ENCODE measurements at regions not wholly inside any gene's neighbourhood (a gene's known extent, or its start where the extent isn't known, plus 50 kb on each side); places are given as distances from the start of the nearest gene placed in this dataset.

- DNase-seq (ENCODE audit: low read depth in 4 of 4, low spot score in 1 of 4) = no peak
Measured at GRCh38 chr2:12199491-12200211, 453.2 kb downstream of the LPIN1 start.

- DNase-seq (ENCODE audit: low read depth in 4 of 4, low spot score in 1 of 4) = no peak
Measured at GRCh38 chr2:12201369-12201768, 454.9 kb downstream of the LPIN1 start.

GRCh38 chr2:12202313-12203075 lies 456.1 kb downstream of the LPIN1 start:
- no peak for DNase-seq (ENCODE audit: low read depth in 4 of 4, low spot score in 1 of 4)

- no peak for DNase-seq (ENCODE audit: low read depth in 4 of 4, low spot score in 1 of 4)
Measured at GRCh38 chr2:12203528-12203927, 457.1 kb downstream of the LPIN1 start.

- no peak for DNase-seq (ENCODE audit: low read depth in 4 of 4, low spot score in 1 of 4)
Measured at GRCh38 chr2:12205086-12205485, 458.7 kb downstream of the LPIN1 start.

- DNase-seq (ENCODE audit: low read depth in 4 of 4, low spot score in 1 of 4) = no peak
Measured at GRCh38 chr2:12207491-12207890, 461.1 kb downstream of the LPIN1 start.

GRCh38 chr2:12210016-12210933 lies 463.8 kb downstream of the LPIN1 start:
- DNase-seq (ENCODE audit: low read depth in 4 of 4, low spot score in 1 of 4) = no peak

GRCh38 chr2:12211326-12212175 lies 465.1 kb downstream of the LPIN1 start:
- no peak for DNase-seq (ENCODE audit: low read depth in 4 of 4, low spot score in 1 of 4)

GRCh38 chr2:12212841-12213597 lies 466.6 kb downstream of the LPIN1 start:
- no peak for DNase-seq (ENCODE audit: low read depth in 4 of 4, low spot score in 1 of 4)

GRCh38 chr2:12217175-12217574 lies 470.7 kb downstream of the LPIN1 start:
- DNase-seq (ENCODE audit: low read depth in 4 of 4, low spot score in 1 of 4) = no peak

- DNase-seq (ENCODE audit: low read depth in 4 of 4, low spot score in 1 of 4) = no peak
Measured at GRCh38 chr2:12219761-12220160, 473.3 kb downstream of the LPIN1 start.

GRCh38 chr2:12221584-12221983 lies 475.2 kb downstream of the LPIN1 start:
- no peak for DNase-seq (ENCODE audit: low read depth in 4 of 4, low spot score in 1 of 4)

GRCh38 chr2:12222554-12222953 lies 476.1 kb downstream of the LPIN1 start:
- no peak for DNase-seq (ENCODE audit: low read depth in 4 of 4, low spot score in 1 of 4)

- no peak for DNase-seq (ENCODE audit: low read depth in 4 of 4, low spot score in 1 of 4)
Measured at GRCh38 chr2:12223732-12224131, 477.3 kb downstream of the LPIN1 start.

- DNase-seq (ENCODE audit: low read depth in 4 of 4, low spot score in 1 of 4) = no peak
Measured at GRCh38 chr2:12226653-12227052, 480.2 kb downstream of the LPIN1 start.

GRCh38 chr2:12227941-12228608 lies 481.6 kb downstream of the LPIN1 start:
- no peak for DNase-seq (ENCODE audit: low read depth in 4 of 4, low spot score in 1 of 4)

GRCh38 chr2:12231288-12231687 lies 484.9 kb downstream of the LPIN1 start:
- DNase-seq (ENCODE audit: low read depth in 4 of 4, low spot score in 1 of 4) = no peak

- DNase-seq (ENCODE audit: low read depth in 4 of 4, low spot score in 1 of 4) = no peak
Measured at GRCh38 chr2:12232876-12233275, 483.9 kb upstream of the TRIB2 start.

GRCh38 chr2:12236136-12236844 lies 480.4 kb upstream of the TRIB2 start:
- no peak for DNase-seq (ENCODE audit: low read depth in 4 of 4, low spot score in 1 of 4)

Data from stimulated activated CD4-positive, alpha-beta T cell treated with anti-CD3 and anti-CD28 coated beads, Interleukin-1b, Interleukin-23, amount 100 ng/mL, for 24 hours (primary cell).